GM18519 (cell line): ENCODE measurements at regions not wholly inside any gene's neighbourhood (a gene's known extent, or its start where the extent isn't known, plus 50 kb on each side); places are given as distances from the start of the nearest gene placed in this dataset.
A peak's percentile ranks its signal among the peaks of the same experiment; 100 is the strongest.
"Not testable (repeated sequence)": the region's sequence is repeated elsewhere in the genome, so short reads cannot be mapped to it uniquely, and the experiment has no call there.

ENCODE experiments used
- ATAC-seq: cut with Tn5 transposase; IDR thresholded peaks from one replicate; pipeline ENCODE4 v1.9.1; 2021; ENCODE audit warnings: mild to moderate bottlenecking, moderate library complexity; ENCODE audit not compliant: unreplicated experiment, low FRiP score

GRCh38 chr4:11842620-11843263 is 414.0 kb upstream of the HS3ST1 start:
- ATAC-seq, result no peak

- no peak for ATAC-seq
Observed at GRCh38 chr4:11839889-11840288, 411.2 kb upstream of the HS3ST1 start.

- ATAC-seq, result no peak
Observed at GRCh38 chr4:11831739-11832138, 403.0 kb upstream of the HS3ST1 start.

- no peak for ATAC-seq
Observed at GRCh38 chr4:11824566-11824965, 395.9 kb upstream of the HS3ST1 start.

GRCh38 chr4:11821772-11822430 is 393.2 kb upstream of the HS3ST1 start:
- ATAC-seq, result no peak

- ATAC-seq, result no peak
Observed at GRCh38 chr4:11817088-11817487, 388.4 kb upstream of the HS3ST1 start.

GRCh38 chr4:11814758-11815157 is 386.1 kb upstream of the HS3ST1 start:
- no peak for ATAC-seq

GRCh38 chr4:11813951-11814446 is 385.3 kb upstream of the HS3ST1 start:
- no peak for ATAC-seq

GRCh38 chr4:11811521-11811920 is 382.8 kb upstream of the HS3ST1 start:
- not testable (repeated sequence) for ATAC-seq

- peak; percentile 82 for ATAC-seq
Observed at GRCh38 chr4:11805842-11806241, 377.1 kb upstream of the HS3ST1 start.

- ATAC-seq, result no peak
Observed at GRCh38 chr4:11801466-11802446, 373.1 kb upstream of the HS3ST1 start.

GRCh38 chr4:11799196-11799595 is 370.5 kb upstream of the HS3ST1 start:
- ATAC-seq, result no peak

- ATAC-seq, result no peak
Observed at GRCh38 chr4:11791797-11792196, 363.1 kb upstream of the HS3ST1 start.

- ATAC-seq, result no peak
Observed at GRCh38 chr4:11790230-11790629, 361.5 kb upstream of the HS3ST1 start.

- no peak for ATAC-seq
Observed at GRCh38 chr4:11783588-11783987, 354.9 kb upstream of the HS3ST1 start.

- no peak for ATAC-seq
Observed at GRCh38 chr4:11782859-11783258, 354.2 kb upstream of the HS3ST1 start.

GRCh38 chr4:11777447-11777846 is 348.8 kb upstream of the HS3ST1 start:
- ATAC-seq, result no peak

- no peak for ATAC-seq
Observed at GRCh38 chr4:11774346-11774745, 345.7 kb upstream of the HS3ST1 start.

- no peak for ATAC-seq
Observed at GRCh38 chr4:11773798-11774197, 345.1 kb upstream of the HS3ST1 start.

GRCh38 chr4:11769434-11769833 is 340.7 kb upstream of the HS3ST1 start:
- no peak for ATAC-seq
